Epithelial cell of proximal tubule (primary cell): ENCODE measurements at regions not wholly inside any gene's neighbourhood (a gene's known extent, or its start where the extent isn't known, plus 50 kb on each side); places are given as distances from the start of the nearest gene placed in this dataset.

Source experiments
- DNase-seq: peaks from one replicate; pipeline ENCODE4 v3.0.0-alpha.2; 2011; ENCODE audit warnings: low read depth
- H3K4me3 ChIP-seq: 2 replicates; pipeline ENCODE4 v1.5.1; 2011; ENCODE audit warnings: low read depth, mild to moderate bottlenecking, low read length
- TF ChIP-seq, protein P1 (sequence below): conservative IDR thresholded peaks from 2 replicates; pipeline ENCODE4 v1.5.1; 2012; ENCODE audit warnings: low read depth, mild to moderate bottlenecking, low read length

DNA sequence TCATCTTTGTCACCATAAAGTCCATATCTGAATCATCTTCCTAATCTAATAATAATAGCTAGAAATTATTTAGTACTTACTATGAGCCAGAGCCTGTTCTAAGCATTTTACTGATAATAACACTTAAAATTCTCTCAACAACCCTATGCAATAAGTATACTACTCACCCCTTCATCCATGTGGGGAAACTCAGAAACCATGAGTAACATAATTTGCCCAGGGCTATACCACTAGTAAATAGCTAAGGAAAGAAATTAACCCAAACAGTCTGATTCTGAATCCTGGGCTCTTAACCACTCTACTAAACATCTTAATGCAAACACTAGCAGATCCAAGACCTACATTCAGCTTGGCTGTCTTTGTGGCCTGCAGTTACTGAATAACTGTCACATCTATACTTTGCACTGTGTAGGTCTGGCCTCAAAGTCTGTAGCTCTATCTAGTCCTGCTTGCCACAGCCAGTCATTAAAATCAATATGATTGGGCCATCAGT lies 394.8 kb upstream of the ESRRG start:
- TF ChIP-seq, protein P1, sequence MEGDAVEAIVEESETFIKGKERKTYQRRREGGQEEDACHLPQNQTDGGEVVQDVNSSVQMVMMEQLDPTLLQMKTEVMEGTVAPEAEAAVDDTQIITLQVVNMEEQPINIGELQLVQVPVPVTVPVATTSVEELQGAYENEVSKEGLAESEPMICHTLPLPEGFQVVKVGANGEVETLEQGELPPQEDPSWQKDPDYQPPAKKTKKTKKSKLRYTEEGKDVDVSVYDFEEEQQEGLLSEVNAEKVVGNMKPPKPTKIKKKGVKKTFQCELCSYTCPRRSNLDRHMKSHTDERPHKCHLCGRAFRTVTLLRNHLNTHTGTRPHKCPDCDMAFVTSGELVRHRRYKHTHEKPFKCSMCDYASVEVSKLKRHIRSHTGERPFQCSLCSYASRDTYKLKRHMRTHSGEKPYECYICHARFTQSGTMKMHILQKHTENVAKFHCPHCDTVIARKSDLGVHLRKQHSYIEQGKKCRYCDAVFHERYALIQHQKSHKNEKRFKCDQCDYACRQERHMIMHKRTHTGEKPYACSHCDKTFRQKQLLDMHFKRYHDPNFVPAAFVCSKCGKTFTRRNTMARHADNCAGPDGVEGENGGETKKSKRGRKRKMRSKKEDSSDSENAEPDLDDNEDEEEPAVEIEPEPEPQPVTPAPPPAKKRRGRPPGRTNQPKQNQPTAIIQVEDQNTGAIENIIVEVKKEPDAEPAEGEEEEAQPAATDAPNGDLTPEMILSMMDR = no peak
- no peak overlapping the region for H3K4me3 ChIP-seq
- no peak for DNase-seq

DNA sequence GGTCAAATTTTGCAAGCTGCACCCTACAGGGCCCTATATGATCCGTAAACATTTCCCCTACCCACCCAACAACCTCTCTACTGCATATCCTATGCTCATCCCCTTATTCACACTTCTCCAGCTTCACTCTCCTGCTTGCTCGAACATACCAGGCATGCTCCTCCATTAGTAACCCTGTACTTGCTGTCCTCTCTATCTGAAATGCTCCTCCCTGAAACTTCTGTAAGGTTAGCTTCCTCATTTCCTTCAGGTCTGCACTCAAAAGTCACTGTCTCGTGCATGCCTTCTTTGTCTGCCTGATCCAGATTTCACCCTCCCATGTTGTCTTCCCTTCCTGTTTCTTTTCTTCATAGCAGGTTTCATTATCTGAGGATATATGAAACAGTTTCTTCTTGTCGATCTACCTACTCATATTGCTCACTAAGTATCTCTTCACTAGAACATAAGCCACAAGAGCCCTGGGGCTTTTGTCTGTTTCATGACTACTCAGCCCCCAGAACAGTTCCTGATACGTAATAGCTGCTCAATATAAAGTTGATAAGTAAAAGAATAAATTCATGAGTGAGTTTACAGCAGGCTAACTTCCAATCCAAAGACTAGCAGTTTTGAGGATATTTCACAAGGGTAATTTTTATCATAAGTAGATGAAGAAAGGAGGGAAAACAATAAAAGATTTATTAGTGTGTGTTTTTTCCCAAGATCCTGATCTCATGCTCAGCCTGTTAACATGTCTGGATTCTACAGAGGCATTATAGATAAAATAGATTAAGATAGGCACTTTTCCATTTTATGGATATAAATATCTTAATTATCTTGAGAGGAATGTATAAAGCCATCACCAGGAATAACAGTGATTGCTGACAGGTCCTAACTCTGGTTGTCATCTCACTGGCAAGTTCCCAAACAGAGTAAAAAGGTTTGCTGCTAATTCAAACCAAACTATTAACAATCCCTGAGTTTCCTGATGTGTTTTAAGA lies 392.5 kb upstream of the ESRRG start:
- no peak overlapping the region for H3K4me3 ChIP-seq
- TF ChIP-seq, protein P1 = no peak
- DNase-seq = no peak

DNA sequence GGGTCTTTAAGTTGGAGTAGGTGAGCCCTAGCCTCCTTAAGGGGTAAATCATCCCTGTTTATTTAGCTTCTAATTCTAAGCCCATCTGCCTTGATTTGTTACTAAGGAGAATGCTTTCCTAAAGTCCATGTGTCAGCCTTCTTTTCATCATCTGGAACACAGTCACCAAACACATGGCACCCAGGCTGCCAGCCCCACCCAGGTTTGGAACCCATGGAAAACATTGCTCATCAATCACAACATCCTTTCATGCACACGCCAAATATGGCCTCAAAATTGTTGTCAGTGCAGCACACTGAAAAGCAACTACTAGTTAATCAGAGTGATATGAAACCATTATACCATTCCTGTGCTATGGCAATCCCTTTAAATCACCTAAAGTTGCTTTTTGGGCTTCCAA lies 386.7 kb upstream of the ESRRG start:
- no peak for DNase-seq
- no peak overlapping the region for H3K4me3 ChIP-seq
- TF ChIP-seq, protein P1 = no peak

DNA sequence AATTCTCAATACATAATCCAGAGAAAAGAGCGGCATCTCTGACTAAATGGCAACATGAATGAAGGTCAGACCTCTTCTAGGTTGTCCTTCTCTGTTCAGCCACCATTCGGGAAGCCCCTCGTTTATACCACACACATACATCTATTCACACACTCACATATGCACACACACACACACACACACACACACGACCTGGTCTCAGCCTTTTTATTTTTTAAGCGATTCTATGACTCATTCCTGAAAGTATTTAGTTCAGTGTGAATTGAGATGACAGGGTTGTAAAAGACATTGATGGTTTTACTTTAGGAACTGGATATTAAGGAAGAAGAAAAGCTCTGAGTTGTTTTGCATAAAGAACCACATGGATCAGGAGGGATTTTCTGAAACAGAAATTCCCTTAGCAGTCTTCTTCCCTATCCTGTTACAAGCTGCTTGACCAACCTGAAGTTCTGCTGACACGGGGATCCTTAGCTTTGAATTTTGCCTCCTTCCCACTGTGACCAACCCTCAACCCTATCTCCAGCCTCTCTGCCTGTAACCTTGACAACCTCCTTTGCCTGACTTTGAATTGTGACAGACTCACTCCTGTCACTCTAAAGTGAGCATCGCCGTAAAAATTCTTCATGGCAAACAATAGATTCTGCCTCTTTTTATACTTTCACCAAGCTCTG lies 383.1 kb upstream of the ESRRG start:
- DNase-seq = no peak
- H3K4me3 ChIP-seq = no peak overlapping the region
- TF ChIP-seq, protein P1 = no peak

DNA sequence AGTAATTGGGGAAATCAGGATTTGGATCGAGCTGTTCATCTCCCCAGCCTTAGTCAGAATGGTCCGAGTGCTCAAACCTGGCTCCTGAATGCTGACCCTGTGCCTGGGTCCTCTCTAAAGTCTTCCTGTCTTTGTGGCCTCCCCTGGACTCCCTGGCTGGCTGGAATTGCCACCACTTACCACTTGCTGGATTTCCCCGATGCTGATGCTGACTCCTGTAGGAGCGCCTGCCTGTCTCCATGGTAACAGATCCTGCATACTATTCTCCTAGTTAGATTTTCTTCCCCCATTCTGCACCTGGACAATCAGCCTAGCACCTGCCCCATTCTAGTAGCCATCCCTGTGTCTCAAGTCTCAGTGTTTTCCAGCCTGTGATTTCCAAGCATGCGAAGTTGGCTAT lies 382.2 kb upstream of the ESRRG start:
- DNase-seq = no peak
- H3K4me3 ChIP-seq = no peak overlapping the region
- TF ChIP-seq, protein P1 = no peak

DNA sequence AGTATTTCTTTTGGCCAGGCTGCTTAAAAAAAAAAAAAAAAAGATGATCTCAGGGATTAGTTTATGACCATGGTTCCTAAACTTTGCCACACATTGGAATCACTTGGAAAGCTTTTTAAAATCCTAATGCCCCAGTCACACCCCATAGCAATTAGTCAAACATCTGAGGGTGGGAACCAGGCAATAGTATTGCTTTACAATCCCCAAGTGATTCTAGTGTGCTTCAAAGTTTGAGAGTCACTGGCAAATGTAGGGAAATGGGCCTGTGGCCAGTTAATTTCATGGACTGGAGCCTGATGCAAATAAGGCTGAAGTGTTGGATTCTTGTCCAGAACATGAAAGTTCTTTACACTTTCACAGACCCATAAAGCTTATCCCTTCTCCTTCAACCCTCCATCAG lies 374.6 kb upstream of the ESRRG start:
- no peak for DNase-seq
- TF ChIP-seq, protein P1 = no peak
- H3K4me3 ChIP-seq = no peak overlapping the region
